ENCODE measurements at regions not wholly inside any gene's neighbourhood (a gene's known extent, or its start where the extent isn't known, plus 50 kb on each side); places are given as distances from the start of the nearest gene placed in this dataset.

GRCh38 chr11:114785820-114786219, 107.5 kb downstream of the NXPE2 start:
- TF ChIP-seq CTCF (IDR thresholded peaks at IDR 0.05; ENCODE audit: poor library complexity) = no peak
- TF ChIP-seq EZH2 (IDR thresholded peaks at IDR 0.05; ENCODE audit: borderline replicate concordance) = no peak
